ENCODE measurements at regions not wholly inside any gene's neighbourhood (a gene's known extent, or its start where the extent isn't known, plus 50 kb on each side); places are given as distances from the start of the nearest gene placed in this dataset.
"Not testable (repeated sequence)": the region's sequence is repeated elsewhere in the genome, so short reads cannot be mapped to it uniquely, and the experiment has no call there.

DNA sequence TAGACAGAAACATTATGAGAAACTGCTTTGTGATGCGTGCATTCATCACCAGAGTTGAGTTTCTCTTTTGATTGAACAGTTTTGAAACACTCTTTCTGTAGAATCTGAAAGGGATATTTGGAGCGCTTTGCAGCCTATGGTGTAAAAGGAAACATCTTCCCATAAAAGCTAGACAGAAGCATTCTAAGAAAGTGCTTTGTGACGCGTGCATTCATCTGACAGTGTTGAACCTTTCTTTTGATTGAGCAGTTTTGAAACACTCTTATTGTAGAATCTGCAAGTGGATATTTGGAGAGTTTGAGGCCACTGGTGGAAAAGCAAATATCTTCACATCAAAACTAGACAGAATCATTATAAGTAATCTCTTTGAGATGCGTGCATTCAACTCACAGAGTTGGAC lies 3131.6 kb downstream of the TUBA3C start:
- H3K27me3 ChIP-seq; H3K36me3 ChIP-seq (replicated peaks in 1 of 2): not testable (repeated sequence)
- DNase-seq: peak in 3 of 7 donors; percentile 2 to 57 (median 12)

GRCh38 chr13:16017494-16018009 lies 3164.1 kb downstream of the TUBA3C start:
- DNase-seq; H3K27me3 ChIP-seq; H3K4me3 ChIP-seq; intact Hi-C loops (cut with DNase I); H3K9me3 ChIP-seq (replicated peaks in 1 of 3); H3K27ac ChIP-seq; H3K36me3 ChIP-seq (replicated peaks in 1 of 2); H3K4me1 ChIP-seq (replicated peaks in 1 of 2): not testable (repeated sequence)
- WGBS, 4 donors: 42 to 48% (median 44%) methylated on average over 5 of the region's 5 CpGs

More for the DNA sequence above, 3131.6 kb downstream of the TUBA3C start:
- intact Hi-C loops (cut with DNase I); H3K4me3 ChIP-seq; H3K27ac ChIP-seq; H3K4me1 ChIP-seq (replicated peaks in 1 of 2); H3K9me3 ChIP-seq (replicated peaks in 1 of 3): not testable (repeated sequence)
- 48 to 82% (median 69%) methylated on average over 2 to 3 of the region's 5 CpGs for WGBS, 4 donors

DNA sequence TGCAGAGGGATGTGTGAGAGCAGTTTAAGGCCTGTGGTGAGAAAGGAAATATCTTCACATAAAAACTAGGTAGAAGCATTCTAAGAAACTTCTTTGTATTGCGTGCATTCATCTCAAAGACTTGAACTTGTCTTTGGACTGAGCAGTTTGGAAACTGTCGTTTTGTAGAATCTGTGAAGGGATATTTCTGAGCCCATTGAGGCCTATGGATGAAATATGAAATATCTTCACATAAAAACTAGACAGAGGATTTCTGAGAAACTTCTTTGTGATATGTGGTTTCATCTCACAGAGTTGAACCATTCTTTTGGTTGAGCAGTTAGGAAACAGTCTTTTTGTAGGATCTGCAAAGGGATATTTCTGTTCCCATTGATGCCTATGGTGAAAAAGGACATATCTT lies 3173.4 kb downstream of the TUBA3C start:
- peaks cover 0 to 13% (median 0%) of the 10 kb centered on the region in 3 donors for H3K9me3 ChIP-seq (replicated peaks in 1 of 3)
- WGBS, 4 donors: 18 to 31% (median 20%) methylated on average over 2 of the region's 2 CpGs
- intact Hi-C loops (cut with DNase I); H3K4me3 ChIP-seq; H3K27ac ChIP-seq; H3K4me1 ChIP-seq (replicated peaks in 1 of 2); H3K36me3 ChIP-seq (replicated peaks in 1 of 2); H3K27me3 ChIP-seq; DNase-seq: not testable (repeated sequence)

Measured in adrenal gland (tissue), 9 donors.